NB4 (cell line): ENCODE measurements at regions not wholly inside any gene's neighbourhood (a gene's known extent, or its start where the extent isn't known, plus 50 kb on each side); places are given as distances from the start of the nearest gene placed in this dataset.

ENCODE experiments used
- CTCF ChIP-seq: IDR thresholded peaks from one replicate; pipeline ENCODE4 v1.5.1; 2012; ENCODE audit warnings: low read depth, low read length
- MAX ChIP-seq: IDR thresholded peaks from 2 replicates; pipeline ENCODE4 v1.6.1; 2011; ENCODE audit warnings: low read depth, low read length
- POLR2A ChIP-seq: IDR thresholded peaks from 2 replicates; pipeline ENCODE4 v1.6.1; 2011; ENCODE audit warnings: mild to moderate bottlenecking; ENCODE audit not compliant: insufficient read length; ENCODE audit errors: extremely low read depth

- TF ChIP-seq POLR2A (no peak), CTCF (no peak), MAX (no peak)
Measured at GRCh38 chr2:160917850-160918249, 242.4 kb upstream of the TANK start.
